LNCaP clone FGC (cell line): ENCODE measurements at regions not wholly inside any gene's neighbourhood (a gene's known extent, or its start where the extent isn't known, plus 50 kb on each side); places are given as distances from the start of the nearest gene placed in this dataset.

ENCODE experiments used
- DNase-seq: peaks from one replicate; pipeline ENCODE4 v3.0.0-alpha.2; 2011; ENCODE audit warnings: low read depth
- H3K4me3 ChIP-seq: 2 replicates; pipeline ENCODE4 v1.5.1; 2011; ENCODE audit warnings: mild to moderate bottlenecking, low read depth, low read length, control low read depth
- TF ChIP-seq, protein P1 (sequence below): IDR thresholded peaks from 2 replicates; pipeline ENCODE4 v1.5.1; 2012; ENCODE audit warnings: mild to moderate bottlenecking; ENCODE audit not compliant: control insufficient read depth, insufficient read depth; ENCODE audit errors: extremely low read depth

DNA sequence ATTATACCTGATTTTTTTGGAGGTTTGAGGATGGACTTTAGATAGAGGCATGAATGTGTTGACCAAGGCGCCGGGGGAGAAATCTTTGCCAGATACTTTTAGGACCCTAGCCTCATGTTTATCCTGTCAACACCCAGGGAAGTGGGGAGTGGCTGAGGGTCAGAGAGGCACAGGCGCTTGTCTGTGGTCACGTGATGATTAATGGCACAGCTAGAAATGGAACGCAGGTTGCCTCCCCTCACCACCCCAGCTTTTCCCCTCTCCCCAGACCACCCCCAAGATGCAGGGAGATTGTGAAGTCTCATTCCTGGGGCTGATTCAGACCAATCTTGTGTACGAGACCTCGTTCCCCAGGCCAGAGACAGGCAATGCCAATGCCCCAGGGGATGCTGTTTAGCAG lies 218.4 kb upstream of the LINGO1 start:
- TF ChIP-seq, protein P1, sequence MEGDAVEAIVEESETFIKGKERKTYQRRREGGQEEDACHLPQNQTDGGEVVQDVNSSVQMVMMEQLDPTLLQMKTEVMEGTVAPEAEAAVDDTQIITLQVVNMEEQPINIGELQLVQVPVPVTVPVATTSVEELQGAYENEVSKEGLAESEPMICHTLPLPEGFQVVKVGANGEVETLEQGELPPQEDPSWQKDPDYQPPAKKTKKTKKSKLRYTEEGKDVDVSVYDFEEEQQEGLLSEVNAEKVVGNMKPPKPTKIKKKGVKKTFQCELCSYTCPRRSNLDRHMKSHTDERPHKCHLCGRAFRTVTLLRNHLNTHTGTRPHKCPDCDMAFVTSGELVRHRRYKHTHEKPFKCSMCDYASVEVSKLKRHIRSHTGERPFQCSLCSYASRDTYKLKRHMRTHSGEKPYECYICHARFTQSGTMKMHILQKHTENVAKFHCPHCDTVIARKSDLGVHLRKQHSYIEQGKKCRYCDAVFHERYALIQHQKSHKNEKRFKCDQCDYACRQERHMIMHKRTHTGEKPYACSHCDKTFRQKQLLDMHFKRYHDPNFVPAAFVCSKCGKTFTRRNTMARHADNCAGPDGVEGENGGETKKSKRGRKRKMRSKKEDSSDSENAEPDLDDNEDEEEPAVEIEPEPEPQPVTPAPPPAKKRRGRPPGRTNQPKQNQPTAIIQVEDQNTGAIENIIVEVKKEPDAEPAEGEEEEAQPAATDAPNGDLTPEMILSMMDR: no peak
- H3K4me3 ChIP-seq: no peak overlapping the region
- no peak for DNase-seq

DNA sequence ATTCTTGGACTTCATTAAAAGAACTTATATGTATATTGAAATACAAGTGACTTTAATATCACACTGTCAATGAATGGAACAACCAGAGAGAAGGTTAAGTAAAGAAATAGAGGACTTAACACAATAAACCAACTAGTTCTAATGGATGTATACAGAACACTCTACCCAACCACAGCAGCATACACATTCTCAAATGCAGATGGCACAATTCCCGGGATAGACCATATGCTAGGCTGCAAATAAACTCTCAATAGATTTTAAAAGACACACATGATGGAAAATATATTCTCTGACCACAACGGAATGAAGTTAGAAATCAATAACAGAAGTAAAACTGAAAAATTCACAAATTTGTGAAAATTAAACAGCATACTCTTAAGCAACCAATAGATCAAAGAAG lies 214.3 kb upstream of the LINGO1 start:
- DNase-seq: no peak
- no peak overlapping the region for H3K4me3 ChIP-seq
- TF ChIP-seq, protein P1: no peak

DNA sequence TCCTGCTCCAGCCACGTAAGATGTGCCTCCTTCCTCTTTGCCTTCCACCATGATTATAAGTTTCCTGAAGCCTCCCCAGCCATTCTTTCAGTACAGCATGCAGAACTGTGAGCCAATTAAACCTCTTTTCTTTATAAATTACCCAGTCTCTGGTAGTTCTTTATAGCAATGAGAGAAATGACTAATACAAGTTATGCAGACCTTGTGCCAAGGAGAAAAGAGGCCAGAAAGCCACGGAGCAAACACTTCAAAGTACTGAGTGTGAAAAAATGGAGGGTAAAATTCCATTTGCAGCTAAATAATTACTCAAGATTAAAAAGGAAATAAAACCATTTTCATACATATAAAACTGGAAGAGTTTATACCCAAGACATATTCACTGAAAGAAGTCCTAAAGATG lies 213.6 kb upstream of the LINGO1 start:
- TF ChIP-seq, protein P1: no peak
- no peak overlapping the region for H3K4me3 ChIP-seq
- no peak for DNase-seq

DNA sequence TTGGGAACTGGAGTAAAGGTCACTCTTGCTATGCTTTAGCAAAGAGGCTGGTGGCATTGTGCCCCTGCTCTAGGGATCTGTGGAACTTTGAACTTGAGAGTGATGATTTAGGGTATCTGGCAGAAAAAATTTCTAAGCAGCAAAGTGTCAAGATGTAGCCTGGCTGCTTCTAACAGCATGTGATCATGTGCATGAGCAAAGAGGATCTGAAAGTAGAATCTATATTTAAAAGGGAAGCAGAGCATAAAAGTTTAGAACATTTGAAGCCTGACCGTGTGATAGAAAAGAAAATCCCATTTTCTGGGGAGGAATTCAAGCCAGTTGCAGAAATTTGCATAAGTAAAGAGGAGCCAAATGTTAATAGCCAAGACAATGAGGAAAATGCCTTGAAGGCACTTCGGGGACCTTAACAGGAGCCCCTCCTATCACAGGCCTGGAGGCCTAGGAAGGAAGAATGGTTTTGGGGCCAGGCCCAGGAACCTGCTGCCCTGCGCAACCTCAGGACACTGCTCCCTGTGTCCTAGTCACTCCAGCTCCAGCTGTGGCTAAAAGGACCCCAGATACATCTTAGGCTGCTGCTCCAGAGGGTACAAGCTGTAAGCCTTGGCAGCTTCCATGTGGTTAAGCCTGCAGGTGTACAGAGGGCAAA lies 212.2 kb upstream of the LINGO1 start:
- TF ChIP-seq, protein P1: no peak
- no peak for DNase-seq
- H3K4me3 ChIP-seq: no peak overlapping the region

DNA sequence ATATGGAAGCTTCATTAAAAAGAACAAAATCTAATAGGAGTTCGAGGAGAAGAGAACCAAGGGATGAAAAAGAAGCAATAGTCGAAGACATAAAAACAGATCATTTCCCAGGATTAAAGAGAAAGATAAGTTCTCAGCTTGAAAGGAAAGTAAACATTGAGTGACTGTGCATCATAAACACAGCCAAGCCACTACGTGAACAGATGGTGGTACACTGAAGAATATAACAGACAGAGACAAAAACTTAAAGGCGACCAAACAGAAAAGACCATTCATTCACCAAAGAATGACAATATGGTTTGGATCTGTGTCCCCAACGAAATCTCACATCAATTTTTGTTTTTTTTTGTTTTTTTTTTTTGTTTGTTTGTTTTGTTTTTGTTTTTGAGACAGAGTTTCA lies 210.8 kb upstream of the LINGO1 start:
- DNase-seq: no peak
- no peak overlapping the region for H3K4me3 ChIP-seq
- TF ChIP-seq, protein P1: no peak

DNA sequence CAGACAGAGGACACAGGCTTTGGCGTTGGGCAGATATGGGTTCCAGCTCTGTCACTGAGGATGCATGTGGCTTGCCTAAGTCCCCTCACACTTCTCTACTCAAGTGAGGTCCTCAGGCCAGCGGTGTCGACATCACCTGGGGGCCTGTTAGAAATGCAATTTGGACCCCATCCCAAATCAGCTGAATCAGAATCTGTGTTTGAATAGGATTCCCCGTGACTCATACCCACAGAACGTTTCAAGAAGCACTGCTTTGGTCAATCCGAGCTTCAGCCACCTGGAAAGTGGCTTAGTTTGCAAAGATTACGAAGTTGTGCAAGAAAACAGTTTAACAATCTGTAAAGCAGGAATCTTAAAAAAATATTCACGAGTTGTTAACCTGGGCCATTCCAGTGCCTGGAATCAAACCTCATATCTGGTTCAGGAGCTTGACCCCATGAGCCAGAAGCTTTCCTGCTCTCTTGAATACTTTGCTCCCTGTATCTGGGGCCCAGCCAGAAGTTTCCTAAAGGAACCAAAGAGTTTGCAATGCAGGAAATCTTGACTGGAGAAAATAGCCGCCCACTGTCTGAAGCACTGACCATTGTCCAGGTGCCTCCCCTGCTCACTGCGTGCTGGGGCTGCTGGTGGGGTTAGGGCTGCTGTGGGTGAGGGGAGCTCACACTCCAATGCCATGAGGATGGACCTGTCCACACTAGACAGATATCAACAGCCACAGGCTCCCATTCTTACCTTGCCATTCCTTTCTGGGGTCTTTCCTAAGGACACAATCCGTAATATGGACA lies 208.5 kb upstream of the LINGO1 start:
- DNase-seq: no peak
- H3K4me3 ChIP-seq: no peak overlapping the region
- TF ChIP-seq, protein P1: no peak
